GM19463 (cell line): ENCODE measurements at regions not wholly inside any gene's neighbourhood (a gene's known extent, or its start where the extent isn't known, plus 50 kb on each side); places are given as distances from the start of the nearest gene placed in this dataset.

Experiments used
- ATAC-seq: cut with Tn5 transposase; IDR thresholded peaks from one replicate; pipeline ENCODE4 v1.9.1; 2021; ENCODE audit warnings: mild to moderate bottlenecking, moderate library complexity; ENCODE audit not compliant: unreplicated experiment

DNA sequence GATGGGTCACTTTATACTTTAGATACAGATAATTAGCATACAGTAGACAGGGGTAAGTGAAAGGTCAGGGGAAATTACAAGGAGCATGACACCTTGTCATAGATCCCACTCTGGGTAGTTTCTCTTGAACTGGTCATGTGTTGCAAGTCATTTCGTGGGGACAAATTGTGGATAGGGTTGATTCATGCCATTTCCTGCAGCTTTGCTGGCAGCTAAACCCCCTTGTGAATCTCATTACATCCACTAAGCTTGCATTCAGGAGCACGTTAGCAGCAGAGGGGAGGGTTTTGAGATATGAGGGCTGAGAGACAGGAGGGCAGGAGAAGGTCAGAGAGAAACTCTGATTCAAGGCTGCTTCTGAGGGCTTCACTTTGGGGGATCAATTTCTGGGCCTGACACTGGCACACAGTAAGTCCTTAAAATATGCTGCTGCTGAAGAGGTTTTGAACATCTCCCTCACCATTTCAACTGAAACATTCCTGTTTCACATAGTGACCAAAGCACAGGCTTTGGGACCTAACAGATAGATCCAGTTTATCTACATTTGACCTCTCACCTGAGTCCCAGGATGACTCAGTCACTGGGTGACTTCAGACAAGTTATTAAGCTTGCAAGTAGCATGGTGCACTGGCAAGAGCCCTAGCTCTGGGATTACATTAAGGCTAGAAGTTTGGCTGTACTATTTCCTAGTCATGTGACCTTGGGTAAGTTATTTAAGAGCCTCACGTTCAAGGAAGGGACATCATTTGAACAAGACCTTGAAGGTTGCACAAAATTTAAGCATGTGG lies 206.0 kb upstream of the USP24 start:
- no peak for ATAC-seq

DNA sequence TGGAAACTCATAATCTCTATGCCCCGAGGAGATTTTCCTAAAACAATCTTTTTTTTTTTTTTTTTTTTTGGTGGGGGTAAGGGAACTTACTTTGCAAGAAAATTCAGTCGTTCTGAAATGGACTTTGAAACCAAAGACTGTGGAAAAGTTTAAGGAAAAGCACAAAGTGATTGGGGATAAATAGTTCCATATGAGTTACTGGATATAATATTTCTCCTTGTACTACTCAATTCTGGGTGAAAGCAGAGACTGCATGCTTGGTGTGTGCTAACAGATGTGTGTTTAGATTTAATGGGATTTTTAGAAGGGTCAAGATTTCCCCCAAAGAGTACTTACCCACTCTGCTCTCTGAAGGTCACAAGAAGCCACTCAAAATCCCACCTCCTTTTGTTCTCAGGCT lies 204.9 kb upstream of the USP24 start:
- ATAC-seq: no peak

DNA sequence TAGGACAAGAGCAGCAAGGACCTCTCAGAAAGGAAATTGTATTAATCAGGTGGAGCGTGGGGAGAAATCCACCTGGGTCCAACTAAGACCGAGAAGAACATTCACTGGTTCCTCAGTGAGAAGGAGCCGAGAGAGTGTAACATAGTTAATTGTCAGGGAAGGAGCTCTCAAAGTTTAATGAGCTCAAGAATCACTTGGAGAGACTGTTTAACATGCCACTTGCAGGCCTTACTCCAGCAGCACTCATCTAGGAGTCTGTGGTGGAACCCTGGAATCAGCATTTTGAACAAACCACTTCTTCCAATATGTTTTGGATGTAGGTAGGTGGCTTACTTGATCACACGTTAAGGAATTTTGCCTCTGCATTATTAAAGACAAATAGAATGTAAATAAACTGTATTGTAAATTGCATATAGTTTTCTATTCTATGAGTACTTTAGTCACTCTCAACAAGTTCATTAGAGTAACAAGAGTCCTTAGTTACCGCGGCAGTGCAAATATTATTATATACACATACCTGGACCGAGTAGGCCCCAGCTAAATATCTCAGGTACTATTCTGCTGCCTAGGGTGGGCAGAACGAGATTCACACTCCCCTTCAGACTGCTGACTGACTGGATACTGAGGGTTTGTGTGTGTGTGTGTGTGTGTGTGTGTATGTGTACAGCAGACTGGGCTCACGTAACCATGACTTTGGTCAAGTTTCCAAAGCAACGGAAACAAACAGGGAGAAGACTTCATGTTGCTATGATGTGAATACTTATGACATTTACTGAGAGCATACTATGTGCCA lies 203.2 kb upstream of the USP24 start:
- no peak for ATAC-seq

DNA sequence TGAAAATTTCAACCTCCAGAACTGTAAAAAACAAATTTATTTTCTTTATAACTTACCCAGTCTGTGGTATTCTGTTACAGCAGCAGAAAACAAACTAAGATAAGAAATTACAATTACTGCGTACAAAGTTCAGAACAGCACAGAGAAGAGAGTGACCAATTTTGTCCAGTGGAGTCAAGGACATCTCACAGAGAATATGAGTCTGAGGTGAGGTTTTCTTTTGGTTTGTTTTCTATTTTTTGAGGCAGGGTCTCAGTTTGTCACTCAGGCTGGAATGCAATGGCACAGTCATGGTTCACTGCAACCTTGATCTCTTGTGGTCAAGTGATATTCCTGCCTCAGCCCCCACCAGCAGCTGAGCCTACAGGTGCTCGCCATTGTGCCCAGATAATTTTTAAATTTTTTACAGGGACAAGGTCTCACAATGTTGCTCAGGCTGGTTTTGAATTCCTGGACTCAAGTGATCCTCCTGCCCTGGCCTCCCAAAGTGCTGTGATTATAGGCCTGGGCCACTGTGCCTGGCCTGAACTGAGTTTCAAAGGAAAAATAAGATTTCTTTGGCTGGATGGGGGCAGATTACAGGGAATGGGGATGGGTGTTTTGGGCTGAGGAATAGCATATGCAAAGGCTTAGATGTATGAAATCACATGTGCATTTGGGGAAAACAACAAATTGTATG lies 201.1 kb upstream of the USP24 start:
- ATAC-seq: no peak

DNA sequence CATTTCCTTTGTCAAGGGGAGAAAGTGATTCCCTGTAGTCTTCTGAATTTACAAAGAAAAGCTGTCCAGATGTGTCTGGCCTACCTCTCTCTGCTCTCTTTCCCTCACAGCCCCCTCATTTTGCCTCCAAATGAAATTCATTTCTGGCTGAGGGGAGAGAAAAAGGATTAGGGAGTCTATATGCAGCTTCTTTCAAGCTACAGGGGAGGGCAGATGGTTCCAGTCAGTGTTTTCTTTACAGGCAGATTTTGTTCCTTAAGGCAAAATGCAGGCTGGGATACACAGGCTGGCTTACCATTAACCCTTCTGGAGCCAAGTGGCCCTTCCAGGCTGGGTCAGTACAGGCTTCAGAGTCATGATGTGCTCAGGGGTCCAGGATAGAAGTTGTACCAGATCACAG lies 198.1 kb upstream of the USP24 start:
- no peak for ATAC-seq

DNA sequence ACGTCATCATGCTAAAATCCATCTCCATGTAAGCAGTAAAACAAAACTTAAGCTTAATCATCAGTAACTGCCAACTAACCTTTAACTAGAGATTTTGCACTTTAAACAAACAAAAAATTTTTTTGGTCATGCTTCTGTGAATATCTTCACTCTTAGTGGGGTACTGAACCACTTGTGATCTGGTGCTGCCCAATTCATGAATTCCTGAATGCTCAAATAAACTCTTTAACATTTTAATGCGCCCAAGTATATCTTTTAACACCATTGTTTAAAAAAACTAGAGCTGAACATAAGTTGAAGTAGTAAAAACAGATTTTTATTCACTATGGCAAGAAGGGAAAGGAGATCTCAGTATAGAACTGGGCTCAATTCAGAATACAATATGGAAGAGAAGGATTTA lies 196.9 kb upstream of the USP24 start:
- ATAC-seq: no peak

DNA sequence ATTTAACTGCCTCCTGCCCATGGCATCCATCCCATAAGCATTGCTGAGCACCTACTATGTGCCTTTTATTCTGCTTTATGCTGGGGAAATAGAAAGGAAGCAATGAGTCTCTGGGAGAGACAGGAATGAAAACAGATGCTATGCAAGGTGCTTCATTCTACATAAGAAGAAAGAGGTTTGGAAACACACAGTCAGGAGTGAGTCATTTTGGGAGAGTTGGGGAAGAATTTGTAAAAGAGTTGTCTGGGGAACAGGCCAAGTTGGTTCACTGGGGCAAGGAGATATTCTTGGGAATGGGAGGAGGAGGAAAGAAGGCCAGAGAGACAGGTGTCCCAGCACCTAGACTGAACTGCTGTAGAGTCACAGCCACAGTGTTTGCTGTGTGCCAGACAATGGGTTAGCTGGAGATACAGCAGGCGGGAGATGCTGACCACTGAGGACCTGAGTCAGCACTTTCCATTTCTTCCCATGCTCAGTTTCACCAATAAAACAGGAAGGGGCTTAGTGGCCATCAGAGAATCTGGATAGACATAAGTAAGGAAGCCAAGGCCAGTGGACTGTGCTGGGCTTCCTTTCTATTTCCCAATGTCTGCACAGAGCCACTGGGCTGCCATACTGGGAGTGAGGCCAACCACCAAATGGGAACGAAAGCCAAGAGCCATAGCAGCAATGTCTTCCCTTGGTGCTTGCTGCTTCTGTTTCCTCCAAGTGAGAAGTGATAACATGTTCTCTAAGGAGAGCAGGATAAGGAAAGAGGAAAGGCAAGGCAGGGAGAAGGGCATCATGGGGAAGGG lies 187.7 kb upstream of the USP24 start:
- no peak for ATAC-seq

DNA sequence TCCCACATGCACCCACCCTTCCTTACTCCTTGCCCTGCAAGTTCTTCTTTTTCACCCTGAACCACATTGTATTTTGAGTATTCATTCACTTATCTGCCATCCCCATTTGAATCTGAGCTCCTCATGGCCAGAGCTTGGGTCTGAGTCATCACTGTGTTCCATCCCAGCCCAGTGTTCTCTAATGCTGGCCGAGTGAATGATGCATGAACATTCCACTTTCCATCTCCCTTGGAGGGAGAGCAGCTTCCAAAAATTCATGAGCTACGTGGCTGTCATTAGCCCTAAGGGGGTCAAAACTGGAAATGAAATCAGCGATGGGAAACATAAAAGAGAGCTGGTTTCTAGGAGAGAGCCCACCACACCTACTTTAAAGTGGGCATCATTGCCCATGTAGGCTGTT lies 187.0 kb upstream of the USP24 start:
- ATAC-seq: no peak

DNA sequence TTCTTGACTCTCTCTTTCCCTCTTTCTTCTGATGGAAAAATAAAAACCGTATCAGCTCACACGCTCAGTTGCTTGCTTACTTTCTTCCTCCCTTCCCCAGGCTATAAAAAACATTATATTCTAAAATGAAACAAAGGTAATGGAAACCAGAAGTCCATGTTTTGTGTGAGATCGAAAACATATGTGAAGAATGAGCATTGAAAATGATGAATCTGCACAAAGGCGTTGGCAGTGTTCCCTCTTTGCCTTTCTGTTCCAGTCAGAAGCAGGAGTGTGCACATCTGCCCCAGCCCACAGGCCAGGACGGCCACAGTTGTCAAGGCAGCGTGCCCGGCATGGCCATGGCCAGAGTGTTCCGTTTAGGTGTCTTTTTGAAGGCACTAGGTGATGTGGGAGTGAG lies 185.3 kb upstream of the USP24 start:
- no peak for ATAC-seq

DNA sequence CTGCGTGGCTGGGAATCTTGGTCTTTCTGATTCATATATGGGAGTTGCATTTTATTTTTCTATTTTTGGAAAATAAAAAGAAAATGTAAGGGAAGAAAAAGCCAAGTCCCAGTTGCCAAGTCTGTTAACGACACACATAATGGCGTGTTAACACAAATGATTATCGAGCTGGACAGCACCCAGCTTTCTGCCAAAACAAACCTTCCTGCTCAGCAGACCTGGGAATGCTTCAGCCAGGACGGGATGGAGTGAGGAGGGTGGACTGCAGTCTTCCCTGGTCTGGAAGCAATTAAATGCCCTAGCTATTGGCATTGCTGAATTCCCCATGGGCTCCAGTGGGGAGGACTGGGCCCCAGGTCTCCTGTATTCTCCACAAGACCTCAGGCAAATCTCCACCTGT lies 184.2 kb upstream of the USP24 start:
- no peak for ATAC-seq

DNA sequence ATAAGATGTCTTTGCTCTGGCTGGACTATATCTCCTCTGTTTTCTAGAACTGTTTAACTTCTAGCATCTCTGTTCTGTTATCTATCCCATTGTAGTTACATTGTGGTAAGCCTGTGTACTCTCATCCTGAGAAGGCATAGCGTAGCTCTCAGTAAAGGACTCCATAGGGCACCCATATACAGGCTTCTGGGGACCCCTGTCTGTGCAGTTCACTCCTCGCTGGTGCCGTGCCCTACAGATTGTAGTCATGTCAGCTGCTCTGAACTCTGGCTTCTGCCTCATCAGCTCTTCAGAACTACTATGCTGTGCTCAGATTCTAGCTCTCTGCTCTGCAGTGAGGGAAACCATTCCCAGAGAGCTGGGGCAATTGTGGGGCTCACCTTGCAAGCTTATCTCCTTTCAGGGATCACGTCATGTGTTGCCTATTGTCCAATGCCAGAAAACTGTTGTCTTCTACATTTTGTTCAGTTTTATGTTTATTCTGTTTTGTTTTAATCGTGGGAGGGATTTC lies 181.3 kb upstream of the USP24 start:
- ATAC-seq: no peak

DNA sequence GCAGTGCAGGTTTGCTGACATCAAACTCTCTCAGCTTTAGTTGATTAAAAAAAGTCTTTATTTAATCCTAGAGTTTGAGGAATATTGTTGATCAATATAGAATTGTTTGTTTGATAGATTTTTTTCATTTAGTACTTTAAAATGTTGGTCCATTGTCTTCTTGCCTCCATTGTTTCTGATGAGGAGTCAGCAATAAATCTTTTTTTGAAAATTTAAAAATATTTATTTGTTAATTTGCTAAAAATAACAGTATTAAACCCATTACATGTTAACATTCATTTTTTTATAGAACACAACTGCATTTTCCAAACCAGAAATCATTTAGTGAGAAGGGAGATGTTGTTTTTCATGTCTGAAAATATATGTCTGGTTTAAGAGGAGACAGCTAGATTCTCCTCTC lies 173.8 kb upstream of the USP24 start:
- ATAC-seq: no peak

DNA sequence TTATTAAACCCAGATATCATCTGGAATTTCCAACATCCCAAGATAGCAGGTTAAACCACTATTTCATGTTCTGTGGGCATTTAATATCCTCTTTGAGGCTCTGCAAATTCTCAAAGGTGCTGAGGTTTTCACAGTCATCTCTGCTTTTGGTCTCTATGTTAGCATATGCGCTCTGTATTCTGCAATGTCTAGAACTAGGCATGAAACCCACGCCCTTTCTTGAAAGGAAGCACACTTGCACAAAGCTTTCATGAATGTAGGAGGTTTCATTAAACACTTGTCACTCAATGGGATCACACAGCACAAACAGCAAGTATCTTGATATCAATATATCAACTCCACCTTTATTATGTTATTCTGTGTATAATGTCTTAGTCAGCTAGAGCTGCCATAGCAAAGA lies 172.0 kb upstream of the USP24 start:
- no peak for ATAC-seq

DNA sequence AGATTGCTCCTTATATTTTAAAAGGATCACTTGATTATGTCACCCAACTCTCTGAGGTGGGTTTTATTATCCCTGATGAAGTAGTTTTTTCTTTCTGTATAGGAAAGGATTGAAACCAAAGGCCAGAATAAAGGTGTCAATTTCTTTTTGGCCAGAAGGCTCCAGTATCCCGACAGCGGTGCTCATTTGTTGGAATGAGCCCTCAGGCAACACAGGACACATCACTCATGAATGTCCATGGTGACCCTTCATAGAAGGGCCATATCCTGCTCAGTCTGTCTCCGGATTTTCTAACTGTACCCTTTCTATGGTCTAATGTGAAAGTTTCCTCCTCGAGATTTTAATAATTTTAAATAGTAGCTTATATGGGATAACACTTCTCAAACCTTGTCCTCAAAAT lies 171.3 kb upstream of the USP24 start:
- ATAC-seq: no peak

DNA sequence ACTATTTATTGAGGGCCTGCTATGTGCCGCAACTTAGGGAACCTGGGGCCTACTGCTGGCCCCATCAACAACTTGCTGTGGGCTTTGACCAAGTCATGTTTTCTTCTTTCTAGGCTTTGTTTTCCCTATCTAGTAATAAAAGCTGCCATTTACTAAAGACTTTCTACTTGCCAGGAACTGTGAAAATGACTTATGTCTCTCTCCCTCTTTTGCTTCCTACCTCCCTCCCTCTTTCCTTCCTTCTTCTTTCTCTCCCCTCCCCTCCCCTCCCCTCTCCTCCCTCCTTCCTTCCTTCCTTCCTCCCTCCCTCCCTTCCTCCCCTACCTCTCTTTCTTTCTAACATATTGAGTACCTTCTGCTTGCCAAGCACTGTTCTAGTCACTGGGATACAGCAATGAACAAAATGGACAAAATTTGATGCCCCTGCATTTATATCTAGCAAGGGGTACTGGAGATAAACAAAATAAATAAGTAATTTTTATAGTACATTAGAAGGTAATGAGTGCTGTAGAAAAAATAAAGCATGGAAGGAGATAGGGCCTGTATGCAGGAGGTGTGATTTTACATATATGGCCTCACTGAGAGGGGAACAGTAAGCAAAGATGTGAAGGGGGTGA lies 170.3 kb upstream of the USP24 start:
- ATAC-seq: no peak

DNA sequence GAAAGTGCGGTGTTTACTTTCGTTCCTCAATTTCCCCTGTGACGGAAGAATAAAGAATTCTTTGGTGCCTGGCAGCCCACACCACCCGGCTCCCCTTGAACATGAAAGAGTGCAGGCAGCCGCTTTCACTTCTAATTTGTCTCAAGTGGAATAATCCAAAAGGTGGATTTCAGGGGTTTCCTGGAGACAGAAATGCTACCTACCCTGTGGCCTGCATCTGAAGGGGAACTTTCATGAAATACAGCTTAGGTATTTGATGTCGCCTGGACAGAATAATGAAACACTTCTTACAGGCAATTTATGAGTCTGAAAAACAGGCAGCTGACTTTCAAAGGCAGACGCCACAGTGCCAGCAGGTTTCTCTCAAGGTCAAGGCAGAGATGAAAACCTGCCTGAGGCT lies 169.5 kb upstream of the USP24 start:
- ATAC-seq: no peak

DNA sequence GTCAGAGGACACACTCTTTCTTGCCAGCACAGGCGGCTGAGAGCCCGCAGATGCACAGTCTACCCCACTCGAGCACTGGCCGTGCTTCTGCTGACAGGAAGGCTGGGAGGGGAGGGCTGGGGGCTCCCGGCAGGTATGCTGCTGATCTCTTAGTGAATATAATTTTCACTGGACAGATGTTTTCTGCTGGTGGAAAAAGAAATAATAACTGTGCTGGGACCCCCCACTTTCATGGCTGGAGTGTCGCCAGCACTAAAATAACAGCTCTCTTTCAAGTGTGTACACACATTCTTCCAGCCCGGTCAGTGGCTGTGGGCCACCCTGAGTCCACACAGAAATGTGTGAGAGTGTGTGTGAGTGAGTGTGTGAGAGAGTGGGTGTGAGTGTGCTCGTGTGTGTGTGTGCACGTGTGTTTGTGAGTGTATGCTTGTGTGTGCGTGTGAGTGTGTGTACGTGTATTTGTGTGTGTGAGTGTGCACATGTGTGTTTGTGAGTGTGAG lies 167.7 kb upstream of the USP24 start:
- no peak for ATAC-seq

DNA sequence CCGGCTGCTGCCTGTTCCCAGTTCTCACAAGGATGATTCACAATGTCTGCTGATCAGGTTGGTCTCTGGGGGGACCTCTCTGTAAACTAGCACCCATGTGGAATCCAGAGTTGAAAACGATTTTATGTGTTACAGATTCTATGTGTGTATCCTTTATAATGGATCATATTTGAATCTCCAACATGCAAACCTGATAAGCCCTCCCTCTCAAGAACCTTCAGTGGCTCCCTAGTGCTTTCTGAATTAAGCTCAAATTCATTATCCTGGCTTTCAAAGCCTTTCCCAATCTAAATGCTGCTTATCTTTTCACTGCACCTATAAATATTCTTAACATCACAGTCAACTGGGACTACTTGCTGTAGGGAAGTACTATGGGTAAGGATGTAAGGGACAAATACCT lies 166.8 kb upstream of the USP24 start:
- no peak for ATAC-seq

DNA sequence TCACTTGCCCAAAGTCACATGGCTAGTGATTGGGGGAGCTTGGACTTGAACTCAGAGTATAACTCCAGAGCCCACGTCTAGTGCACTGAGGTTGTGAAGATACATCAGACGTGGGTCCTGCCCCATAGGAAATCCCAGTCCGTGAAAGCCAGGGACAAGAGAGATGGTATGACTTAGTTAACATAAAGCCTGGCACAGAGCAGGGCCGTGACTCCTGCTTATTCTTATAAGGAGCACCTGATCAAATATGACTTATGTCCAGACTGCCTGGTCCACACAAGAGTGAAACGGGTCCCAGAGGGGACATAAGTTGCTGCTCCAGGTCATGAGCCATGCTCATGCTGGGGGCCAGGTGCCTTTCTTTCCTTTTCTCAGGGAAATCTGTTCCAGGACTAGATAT lies 166.3 kb upstream of the USP24 start:
- no peak for ATAC-seq

DNA sequence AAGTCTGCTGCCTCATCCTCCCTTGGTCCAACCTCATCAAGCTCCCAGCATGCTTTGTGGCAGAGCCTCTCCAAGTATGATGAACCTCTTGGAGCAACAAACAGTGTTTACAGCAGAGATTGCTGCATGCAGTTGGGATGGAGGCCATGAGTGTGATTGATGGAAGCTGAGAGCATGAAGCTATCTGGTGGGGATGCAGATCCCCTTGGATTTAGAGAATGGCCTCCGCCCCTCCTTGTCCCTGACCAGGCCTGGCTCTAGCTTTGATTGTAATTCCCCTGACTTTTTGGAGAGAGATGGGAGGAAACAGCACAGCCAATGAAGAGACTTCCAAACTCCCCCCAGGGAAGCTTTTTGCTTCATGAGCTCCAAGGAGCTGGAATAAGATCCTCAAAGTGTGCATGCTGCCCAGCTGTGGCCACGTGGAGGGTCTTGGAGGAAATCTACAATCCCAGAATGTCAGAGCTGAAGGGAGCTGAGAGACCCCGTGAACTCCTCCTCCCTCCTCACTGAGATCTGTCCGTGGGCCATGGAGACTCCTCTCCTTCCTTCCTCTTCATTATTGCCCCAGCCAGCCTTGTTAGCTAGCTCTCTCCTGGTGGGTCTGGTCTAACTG lies 165.3 kb upstream of the USP24 start:
- ATAC-seq: no peak
